HPDE6-E6E7 (cell line): ENCODE measurements at regions not wholly inside any gene's neighbourhood (a gene's known extent, or its start where the extent isn't known, plus 50 kb on each side); places are given as distances from the start of the nearest gene placed in this dataset.

Source experiments
- DNase-seq: peaks from one replicate; pipeline ENCODE4 v3.0.0; 2011; ENCODE audit warnings: missing footprints; ENCODE audit errors: extremely low spot score

- DNase-seq, result no peak
Observed at GRCh38 chr7:21142081-21142480, 285.8 kb upstream of the SP4 start.

GRCh38 chr7:21146642-21147423 lies 281.1 kb upstream of the SP4 start:
- DNase-seq, result no peak

GRCh38 chr7:21149809-21150208 lies 278.1 kb upstream of the SP4 start:
- DNase-seq, result no peak

- DNase-seq, result no peak
Observed at GRCh38 chr7:21154614-21155013, 273.3 kb upstream of the SP4 start.

GRCh38 chr7:21159506-21159905 lies 268.4 kb upstream of the SP4 start:
- no peak for DNase-seq

GRCh38 chr7:21160401-21160800 lies 267.5 kb upstream of the SP4 start:
- DNase-seq, result no peak

GRCh38 chr7:21167942-21168341 lies 259.9 kb upstream of the SP4 start:
- no peak for DNase-seq

GRCh38 chr7:21169667-21170580 lies 258.0 kb upstream of the SP4 start:
- DNase-seq, result peak; percentile 41

GRCh38 chr7:21172800-21173199 lies 255.1 kb upstream of the SP4 start:
- DNase-seq, result no peak

- DNase-seq, result no peak
Observed at GRCh38 chr7:21173436-21173835, 254.4 kb upstream of the SP4 start.

GRCh38 chr7:21175714-21176113 lies 252.2 kb upstream of the SP4 start:
- DNase-seq, result no peak

GRCh38 chr7:21184942-21185652 lies 242.8 kb upstream of the SP4 start:
- no peak for DNase-seq

GRCh38 chr7:21185653-21186265 lies 242.1 kb upstream of the SP4 start:
- DNase-seq, result no peak

- peak; percentile 35 for DNase-seq
Observed at GRCh38 chr7:21191321-21192073, 236.4 kb upstream of the SP4 start.

GRCh38 chr7:21192657-21193056 lies 235.2 kb upstream of the SP4 start:
- DNase-seq, result no peak

- DNase-seq, result no peak
Observed at GRCh38 chr7:21193895-21194294, 234.0 kb upstream of the SP4 start.

GRCh38 chr7:21194936-21195335 lies 232.9 kb upstream of the SP4 start:
- no peak for DNase-seq

GRCh38 chr7:21198921-21199320 lies 229.0 kb upstream of the SP4 start:
- no peak for DNase-seq

- no peak for DNase-seq
Observed at GRCh38 chr7:21200503-21200902, 227.4 kb upstream of the SP4 start.

- DNase-seq, result no peak
Observed at GRCh38 chr7:21214657-21215056, 213.2 kb upstream of the SP4 start.

- no peak for DNase-seq
Observed at GRCh38 chr7:21215307-21215706, 212.6 kb upstream of the SP4 start.
